BLaER1 (cell line): ENCODE measurements at regions not wholly inside any gene's neighbourhood (a gene's known extent, or its start where the extent isn't known, plus 50 kb on each side); places are given as distances from the start of the nearest gene placed in this dataset.
"Not testable (repeated sequence)": the region's sequence is repeated elsewhere in the genome, so short reads cannot be mapped to it uniquely, and the experiment has no call there.

ENCODE experiments used
- H3K27ac ChIP-seq: shearing (Covaris generic); formaldehyde crosslinking; 2 replicates; pipeline ENCODE4 v1.8.1; 2022
- H3K27me3 ChIP-seq: shearing (Covaris generic); formaldehyde crosslinking; 2 replicates; pipeline ENCODE4 v1.8.1; 2022
- H3K36me3 ChIP-seq: shearing (Covaris generic); formaldehyde crosslinking; 2 replicates; pipeline ENCODE4 v1.8.1; 2022
- H3K4me1 ChIP-seq: shearing (Covaris generic); formaldehyde crosslinking; 2 replicates; pipeline ENCODE4 v1.8.1; 2022
- H3K4me2 ChIP-seq: shearing (Covaris generic); formaldehyde crosslinking; 2 replicates; pipeline ENCODE4 v1.8.1; 2022
- H3K4me3 ChIP-seq: shearing (Covaris generic); formaldehyde crosslinking; 2 replicates; pipeline ENCODE4 v1.8.1; 2022
- H3K9ac ChIP-seq: shearing (Covaris generic); formaldehyde crosslinking; 2 replicates; pipeline ENCODE4 v1.8.1; 2022
- H3K9me3 ChIP-seq: shearing (Covaris generic); formaldehyde crosslinking; 2 replicates; pipeline ENCODE4 v1.8.1; 2022
- H4K20me1 ChIP-seq: shearing (Covaris generic); formaldehyde crosslinking; 2 replicates; pipeline ENCODE4 v1.8.1; 2022
- Cebpa-rat ChIP-seq: shearing (Covaris generic); IDR thresholded peaks from 2 replicates; pipeline ENCODE4 v1.8.1; 2022

- Histone ChIP-seq H3K9me3 (peaks cover 60% of the 10 kb centered on the region), H3K27ac (no peak overlapping the region), H4K20me1 (no peaks in the 10 kb centered on the region), H3K27me3 (no peaks in the 10 kb centered on the region), H3K9ac (no peak overlapping the region), H3K4me3 (no peak overlapping the region), H3K36me3 (no peaks in the 10 kb centered on the region; the same call in 1 of the 2 replicates), H3K4me2 (no peak overlapping the region), H3K4me1 (no peaks in the 10 kb centered on the region)
- TF ChIP-seq Cebpa-rat, result no peak
These were observed 252.2 kb downstream of the ERMARD start for GRCh38 chr6:170003451-170004160.

GRCh38 chr6:170003027-170003426, 251.6 kb downstream of the ERMARD start:
- Histone ChIP-seq H3K36me3 (no peaks in the 10 kb centered on the region; the same call in 1 of the 2 replicates), H4K20me1 (no peaks in the 10 kb centered on the region), H3K9ac (no peak overlapping the region), H3K27ac (no peak overlapping the region), H3K4me1 (0 out of 2 replicates have a peak, but pooled peaks cover under 1% of the 10 kb centered on the region), H3K4me3 (no peak overlapping the region), H3K4me2 (no peak overlapping the region), H3K27me3 (no peaks in the 10 kb centered on the region), H3K9me3 (peaks cover 60% of the 10 kb centered on the region)
- no peak for TF ChIP-seq Cebpa-rat

- H3K9ac ChIP-seq, H3K4me1 ChIP-seq, H3K4me3 ChIP-seq, H3K4me2 ChIP-seq, H3K27me3 ChIP-seq, H3K36me3 ChIP-seq, H3K27ac ChIP-seq, H4K20me1 ChIP-seq: not testable (repeated sequence)
- H3K9me3 ChIP-seq, result peaks cover 60% of the 10 kb centered on the region
These were observed 250.4 kb downstream of the ERMARD start for GRCh38 chr6:170001782-170002181.

GRCh38 chr6:170000071-170000843, 248.8 kb downstream of the ERMARD start:
- Histone ChIP-seq H4K20me1 (no peaks in the 10 kb centered on the region), H3K4me1 (0 out of 2 replicates have a peak, but pooled peaks cover 4% of the 10 kb centered on the region), H3K9me3 (peaks cover 53% of the 10 kb centered on the region), H3K9ac (no peak overlapping the region), H3K36me3 (no peaks in the 10 kb centered on the region; the same call in 1 of the 2 replicates), H3K27ac (no peak overlapping the region), H3K4me2 (no peak overlapping the region), H3K27me3 (no peaks in the 10 kb centered on the region), H3K4me3 (no peak overlapping the region)
- no peak for TF ChIP-seq Cebpa-rat

- Histone ChIP-seq H3K9ac (no peak overlapping the region), H4K20me1 (no peaks in the 10 kb centered on the region), H3K4me1 (peaks cover 4% of the 10 kb centered on the region; the same call in 1 of the 2 replicates), H3K4me3 (no peak overlapping the region), H3K4me2 (no peak overlapping the region), H3K27me3 (no peaks in the 10 kb centered on the region), H3K36me3 (no peaks in the 10 kb centered on the region; the same call in 1 of the 2 replicates), H3K9me3 (peaks cover 44% of the 10 kb centered on the region), H3K27ac (no peak overlapping the region)
- no peak for TF ChIP-seq Cebpa-rat
These were observed 247.9 kb downstream of the ERMARD start for GRCh38 chr6:169999367-169999766.

- H4K20me1 ChIP-seq, result no peaks in the 10 kb centered on the region
- no peak overlapping the region for H3K4me3 ChIP-seq
- H3K9me3 ChIP-seq, result peaks cover 35% of the 10 kb centered on the region
- no peak overlapping the region for H3K4me2 ChIP-seq
- H3K9ac ChIP-seq, result no peak overlapping the region
- no peak for TF ChIP-seq Cebpa-rat
- H3K4me1 ChIP-seq, result peaks cover 12% of the 10 kb centered on the region; the same call in 1 of the 2 replicates
- no peak overlapping the region for H3K27ac ChIP-seq
- H3K36me3 ChIP-seq, result no peaks in the 10 kb centered on the region
- H3K27me3 ChIP-seq, result no peaks in the 10 kb centered on the region
These were observed 247.0 kb downstream of the ERMARD start for GRCh38 chr6:169998457-169998856.

GRCh38 chr6:169997930-169998218, 246.5 kb downstream of the ERMARD start:
- peaks cover 15% of the 10 kb centered on the region for H3K4me1 ChIP-seq
- H3K36me3 ChIP-seq, result no peaks in the 10 kb centered on the region
- H3K27ac ChIP-seq, result no peak overlapping the region
- no peak overlapping the region for H3K4me2 ChIP-seq
- H3K27me3 ChIP-seq, result no peaks in the 10 kb centered on the region
- TF ChIP-seq Cebpa-rat, result no peak
- peaks cover 29% of the 10 kb centered on the region for H3K9me3 ChIP-seq
- H3K4me3 ChIP-seq, result no peak overlapping the region
- no peak overlapping the region for H3K9ac ChIP-seq
- no peaks in the 10 kb centered on the region for H4K20me1 ChIP-seq

GRCh38 chr6:169997187-169997929, 245.9 kb downstream of the ERMARD start:
- H3K27me3 ChIP-seq, result no peaks in the 10 kb centered on the region
- TF ChIP-seq Cebpa-rat, result no peak
- peaks cover 24% of the 10 kb centered on the region for H3K9me3 ChIP-seq

GRCh38 chr6:169996378-169997051, 245.1 kb downstream of the ERMARD start:
- H3K36me3 ChIP-seq, result no peaks in the 10 kb centered on the region
- H3K27ac ChIP-seq, result no peak overlapping the region
- no peak overlapping the region for H3K4me2 ChIP-seq
- no peaks in the 10 kb centered on the region for H3K27me3 ChIP-seq
- TF ChIP-seq Cebpa-rat, result no peak
- peaks cover 28% of the 10 kb centered on the region for H3K4me1 ChIP-seq
- no peaks in the 10 kb centered on the region for H4K20me1 ChIP-seq
- peaks cover 15% of the 10 kb centered on the region for H3K9me3 ChIP-seq
- H3K9ac ChIP-seq, result no peak overlapping the region
- no peak overlapping the region for H3K4me3 ChIP-seq

More at GRCh38 chr6:169997187-169997929, 245.9 kb downstream of the ERMARD start:
- Histone ChIP-seq H3K27ac (no peak overlapping the region), H3K36me3 (no peaks in the 10 kb centered on the region), H3K4me1 (peaks cover 20% of the 10 kb centered on the region), H4K20me1 (no peaks in the 10 kb centered on the region), H3K9ac (no peak overlapping the region), H3K4me3 (no peak overlapping the region), H3K4me2 (no peak overlapping the region)
